IMR-90 (cell line): ENCODE measurements at regions not wholly inside any gene's neighbourhood (a gene's known extent, or its start where the extent isn't known, plus 50 kb on each side); places are given as distances from the start of the nearest gene placed in this dataset.

Experiments
- ATAC-seq: fragments of 200-7000 bp; cut with Tn5 transposase; 2 replicates; pipeline ENCODE4 v1.9.1; 2020; ENCODE audit warnings: low read depth, mild to moderate bottlenecking, moderate library complexity
- BruUV-seq: library from RNA; stranded (reverse); fragments of 400-500 nt; replicated peaks from 2 replicates; lab custom pipeline; 2021; lab: Mats Ljungman, UMichigan
- CTCF ChIA-PET: fragments of 300-600 bp; formaldehyde crosslinking; extraction: SDS; loops from one replicate; lab custom pipeline; 2021; ENCODE audit warnings: antibody characterized with exemption; lab: Yijun Ruan, JAX
- POLR2A ChIA-PET: fragments of 300-600 bp; sonication (Branson Sonifier 250); formaldehyde crosslinking; loops from one replicate; lab custom pipeline; 2022; ENCODE audit warnings: antibody characterized with exemption; ENCODE audit not compliant: unreplicated experiment; lab: Charles Lee
- DNase-seq: peaks from one replicate; pipeline ENCODE4 v3.0.0; 2013
- H2AFZ ChIP-seq: replicated peaks from 2 replicates; pipeline ENCODE3; 2013; ENCODE audit warnings: low read length, mild to moderate bottlenecking; ENCODE audit not compliant: poor library complexity
- H2AK5ac ChIP-seq: 2 replicates; pipeline ENCODE4 v1.6.1; 2013; ENCODE audit warnings: low read depth, low read length, inconsistent platforms
- H2AK9ac ChIP-seq: replicated peaks from 2 replicates; pipeline ENCODE3; 2013; ENCODE audit warnings: mild to moderate bottlenecking, low read depth, low read length, moderate library complexity; ENCODE audit not compliant: poor library complexity
- H2BK120ac ChIP-seq: 2 replicates; pipeline ENCODE4 v1.6.1; 2013; ENCODE audit warnings: low read depth, low read length, inconsistent platforms
- H2BK15ac ChIP-seq: 3 replicates; pipeline ENCODE4 v1.6.1; 2013; ENCODE audit warnings: low read depth, low read length, inconsistent platforms
- H2BK20ac ChIP-seq: 2 replicates; pipeline ENCODE4 v1.6.1; 2013; ENCODE audit warnings: low read depth, mild to moderate bottlenecking, inconsistent platforms, low read length, moderate library complexity
- H2BK5ac ChIP-seq: 2 replicates; pipeline ENCODE4 v1.6.1; 2013; ENCODE audit warnings: mild to moderate bottlenecking, low read depth, low read length, inconsistent platforms; ENCODE audit not compliant: poor library complexity, severe bottlenecking
- H3K14ac ChIP-seq: replicated peaks from 2 replicates; pipeline ENCODE4 v1.6.1; 2013; ENCODE audit warnings: low read depth, low read length, inconsistent platforms
- H3K18ac ChIP-seq: 2 replicates; pipeline ENCODE4 v1.6.1; 2013; ENCODE audit warnings: low read depth, low read length, control low read depth
- H3K23ac ChIP-seq: 2 replicates; pipeline ENCODE4 v1.6.1; 2013; ENCODE audit warnings: low read depth, low read length, inconsistent platforms
- H3K27ac ChIP-seq: 2 replicates; pipeline ENCODE4 v1.5.1; 2013; ENCODE audit warnings: mild to moderate bottlenecking, control low read depth, low read length; ENCODE audit not compliant: insufficient read depth
- H3K27me3 ChIP-seq: 2 replicates; pipeline ENCODE4 v1.6.1; 2013; ENCODE audit warnings: low read length; ENCODE audit not compliant: control insufficient read depth, insufficient read depth
- H3K36me3 ChIP-seq: 2 replicates; pipeline ENCODE4 v1.6.1; 2013; ENCODE audit warnings: low read length, mixed read lengths; ENCODE audit not compliant: control insufficient read depth, insufficient read depth
- H3K4ac ChIP-seq: 2 replicates; pipeline ENCODE4 v1.6.1; 2013; ENCODE audit warnings: low read depth, low read length, inconsistent platforms
- H3K4me1 ChIP-seq: 2 replicates; pipeline ENCODE4 v1.6.1; 2013; ENCODE audit warnings: low read length, mixed read lengths; ENCODE audit not compliant: control insufficient read depth, insufficient read depth
- H3K4me2 ChIP-seq: 2 replicates; pipeline ENCODE4 v1.6.1; 2013; ENCODE audit warnings: low read depth, mild to moderate bottlenecking, control low read depth, low read length, moderate library complexity
- H3K4me3 ChIP-seq: 2 replicates; pipeline ENCODE4 v1.5.1; 2013; ENCODE audit warnings: low read depth, mild to moderate bottlenecking, control low read depth, low read length, moderate library complexity; ENCODE audit not compliant: insufficient read depth
- H3K56ac ChIP-seq: 2 replicates; pipeline ENCODE4 v1.6.1; 2013; ENCODE audit warnings: low read length, inconsistent platforms; ENCODE audit not compliant: insufficient read depth; ENCODE audit errors: extremely low read depth
- H3K79me1 ChIP-seq, 2 experiments: 2 replicates each; pipeline ENCODE4 v1.6.1; 2013; ENCODE audit warnings: low read length in 2 of 2, inconsistent platforms in 1 of 2, low read depth in 1 of 2
- H3K9ac ChIP-seq: 2 replicates; pipeline ENCODE4 v1.6.1; 2013; ENCODE audit warnings: low read depth, low read length, control low read depth
- H3K9me1 ChIP-seq: 2 replicates; pipeline ENCODE4 v1.6.1; 2013; ENCODE audit warnings: low read length, inconsistent platforms; ENCODE audit not compliant: insufficient read depth
- H3K9me3 ChIP-seq: 2 replicates; pipeline ENCODE4 v1.6.1; 2013; ENCODE audit warnings: low read length; ENCODE audit not compliant: control insufficient read depth, insufficient read depth
- H4K20me1 ChIP-seq: 2 replicates; pipeline ENCODE4 v1.6.1; 2013; ENCODE audit warnings: low read length, inconsistent platforms; ENCODE audit not compliant: insufficient read depth
- H4K5ac ChIP-seq: 2 replicates; pipeline ENCODE4 v1.6.1; 2013; ENCODE audit warnings: mild to moderate bottlenecking, low read depth, low read length, control low read depth
- H4K8ac ChIP-seq, 2 experiments: 2 replicates each; pipeline ENCODE4 v1.6.1; 2013; ENCODE audit warnings: low read depth in 2 of 2, low read length in 2 of 2, control low read depth in 1 of 2, inconsistent platforms in 1 of 2
- H4K91ac ChIP-seq: 2 replicates; pipeline ENCODE4 v1.6.1; 2013; ENCODE audit warnings: low read depth, low read length, inconsistent platforms; ENCODE audit not compliant: insufficient read depth
- BHLHE40 ChIP-seq: fragments of 150-350 bp; IDR thresholded peaks from 2 replicates; pipeline ENCODE4 v1.6.1; 2016; ENCODE audit warnings: mild to moderate bottlenecking, low read depth, low read length
- FOS ChIP-seq: fragments of 150-350 bp; IDR thresholded peaks from 2 replicates; pipeline ENCODE4 v1.6.1; 2016; ENCODE audit warnings: low read depth, low read length
- MAZ ChIP-seq: IDR thresholded peaks from 2 replicates; pipeline ENCODE4 v1.6.1; 2012; ENCODE audit warnings: low read depth, mild to moderate bottlenecking, low read length, improper control_type of control experiment, moderate library complexity, borderline replicate concordance
- NFE2L2 ChIP-seq: fragments of 150-350 bp; IDR thresholded peaks from 2 replicates; pipeline ENCODE4 v1.6.1; 2016; ENCODE audit warnings: low read depth, mild to moderate bottlenecking, low read length
- RCOR1 ChIP-seq: IDR thresholded peaks from 2 replicates; pipeline ENCODE4 v1.6.1; 2012; ENCODE audit warnings: mild to moderate bottlenecking, low read length, improper control_type of control experiment; ENCODE audit not compliant: insufficient replicate concordance
- RFX5 ChIP-seq: IDR thresholded peaks from 2 replicates; pipeline ENCODE4 v1.8.0; 2012; ENCODE audit warnings: low read depth, mild to moderate bottlenecking, low read length, moderate library complexity
- WGBS, 2 experiments: methylation state at CpG; one replicate each; pipeline versions ENCODE4 v1.1.5 to v1.1.7; 2013; ENCODE audit warnings: missing lambda C conversion rate in 2 of 2; ENCODE audit not compliant: insufficient read length in 1 of 2; ENCODE audit errors: extremely low coverage in 2 of 2; 5-methylcytosine and 5-hydroxymethylcytosine counted together
- dilution Hi-C: fragments of 300-500 bp; cut with HindIII; formaldehyde crosslinking; loops from one replicate; pipeline ENCODE4 v1.14.3; 2018; ENCODE audit warnings: low sequenced_read_pairs; ENCODE audit not compliant: unreplicated experiment
- in situ Hi-C: fragments of 300-500 bp; cut with MboI; formaldehyde crosslinking; loops from 3 replicates; pipeline ENCODE4 v1.14.3; 2019; ENCODE audit warnings: low sequenced_read_pairs, inconsistent platforms, mixed read lengths
- intact Hi-C: fragments of 100-400 bp; cut with micrococcal nuclease; formaldehyde crosslinking; loops from 2 replicates; pipeline ENCODE4 v1.10.0; 2022

DNA sequence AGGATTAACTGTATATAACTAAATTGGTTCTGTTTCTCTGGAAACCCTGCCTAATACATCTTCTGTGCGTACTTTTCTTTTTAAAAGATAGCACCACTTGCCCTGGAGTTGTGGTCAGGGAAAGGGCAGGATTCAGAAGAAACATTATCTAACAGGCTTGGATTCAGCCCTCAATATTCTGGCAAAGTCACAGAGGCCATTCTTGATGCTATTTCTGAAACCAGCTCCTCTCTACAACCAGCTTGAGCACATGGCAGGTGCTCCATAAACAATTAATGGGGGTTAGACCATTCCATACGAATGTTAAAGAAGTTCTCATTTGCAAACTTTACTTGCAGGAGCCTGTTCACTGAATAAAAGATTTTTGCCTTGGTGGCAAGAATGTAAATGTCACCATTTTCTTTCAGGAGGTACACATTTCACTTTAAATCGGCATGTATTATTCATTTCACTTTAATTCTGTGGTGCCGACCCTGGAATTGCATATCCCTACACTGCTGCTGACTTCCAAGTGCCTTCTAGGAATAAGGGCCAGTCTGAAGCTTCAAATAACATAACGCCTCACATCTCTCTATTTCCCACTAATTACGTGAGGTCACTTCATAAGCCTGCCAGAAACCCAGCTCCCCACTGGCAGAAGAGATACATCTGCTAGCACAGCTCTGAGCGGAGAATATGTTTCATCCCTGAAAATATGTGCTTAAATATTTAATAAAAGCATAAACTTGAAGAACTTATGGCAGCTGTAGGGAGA, 248.7 kb downstream of the ADGRG6 start:
- Histone ChIP-seq H2AK5ac (no peak overlapping the region), H3K23ac (no peak overlapping the region), H3K4ac (no peak overlapping the region), H3K9ac (no peak overlapping the region), H2BK20ac (no peak overlapping the region), H4K8ac (no peak overlapping the region), H2BK120ac (no peak overlapping the region), H2BK5ac (no peak overlapping the region), H3K9me1 (no peaks in the 10 kb centered on the region), H4K5ac (no peak overlapping the region), H3K4me3 (no peak overlapping the region), H3K79me1 (no peaks in the 10 kb centered on the region), H2AFZ (no peak overlapping the region), H2BK15ac (no peak overlapping the region), H3K56ac (no peak overlapping the region), H4K91ac (no peak overlapping the region), H3K36me3 (no peaks in the 10 kb centered on the region), H3K27me3 (peaks cover 34% of the 10 kb centered on the region), H4K20me1 (no peaks in the 10 kb centered on the region), H3K18ac (no peak overlapping the region), H3K14ac (no peak overlapping the region), H3K27ac (no peak overlapping the region), H3K9me3 (no peaks in the 10 kb centered on the region), H3K4me1 (no peaks in the 10 kb centered on the region), H2AK9ac (no peak overlapping the region), H3K4me2 (no peak overlapping the region)
- no peak for DNase-seq
- ChIA-PET CTCF (no interaction called here), POLR2A (no interaction called here)
- WGBS, 2 experiments = 10% methylated on average over 2 of the region's 7 CpGs; no CpG with 5 or more reads in 1 of the 2 experiments
- no peak; the same call in 1 of the 2 replicates for ATAC-seq
- in situ Hi-C loops = no loop called here
- no peak for TF ChIP-seq FOS
- no peak for TF ChIP-seq BHLHE40
- no peak for TF ChIP-seq NFE2L2
- no peak for TF ChIP-seq RFX5
- no peak for TF ChIP-seq MAZ
- TF ChIP-seq RCOR1 = no peak
- no TSS peak for BruUV-seq
- dilution Hi-C loops = no loop called here
- intact Hi-C loops = no loop called here
